PC-3 (cell line): ENCODE measurements at regions not wholly inside any gene's neighbourhood (a gene's known extent, or its start where the extent isn't known, plus 50 kb on each side); places are given as distances from the start of the nearest gene placed in this dataset.

Source experiments
- EZH2 ChIP-seq: fragments of 300-600 bp; sonication (generic); IDR thresholded peaks from one replicate; pipeline ENCODE4 v1.6.1; 2017; ENCODE audit warnings: antibody characterized with exemption, mild to moderate bottlenecking, low read length; ENCODE audit not compliant: unreplicated experiment
- TF ChIP-seq, protein P1 (sequence below): fragments of 300-600 bp; sonication (generic); conservative IDR thresholded peaks from 2 replicates; pipeline ENCODE4 v1.5.1; 2017; ENCODE audit warnings: antibody characterized with exemption, low read depth, mild to moderate bottlenecking, low read length

DNA sequence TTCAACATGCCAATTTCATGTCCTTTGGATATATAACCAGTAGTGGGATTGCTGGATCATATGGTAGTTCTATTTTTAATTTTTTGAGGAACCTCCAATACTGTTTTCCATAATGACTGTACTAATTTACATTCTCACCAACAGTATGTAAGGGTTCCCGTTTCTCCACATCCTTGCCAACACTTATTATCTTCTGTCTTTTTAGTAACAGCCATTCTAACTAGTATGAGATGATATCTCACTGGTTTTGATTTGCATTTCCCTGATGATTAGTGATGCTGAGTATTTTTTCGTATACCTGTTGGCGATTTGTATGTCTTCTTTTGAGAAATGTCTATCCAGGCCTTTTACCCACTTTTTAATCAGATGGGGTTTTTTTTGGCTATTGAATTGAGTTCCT lies 133.5 kb upstream of the MED14 start:
- TF ChIP-seq, protein P1, sequence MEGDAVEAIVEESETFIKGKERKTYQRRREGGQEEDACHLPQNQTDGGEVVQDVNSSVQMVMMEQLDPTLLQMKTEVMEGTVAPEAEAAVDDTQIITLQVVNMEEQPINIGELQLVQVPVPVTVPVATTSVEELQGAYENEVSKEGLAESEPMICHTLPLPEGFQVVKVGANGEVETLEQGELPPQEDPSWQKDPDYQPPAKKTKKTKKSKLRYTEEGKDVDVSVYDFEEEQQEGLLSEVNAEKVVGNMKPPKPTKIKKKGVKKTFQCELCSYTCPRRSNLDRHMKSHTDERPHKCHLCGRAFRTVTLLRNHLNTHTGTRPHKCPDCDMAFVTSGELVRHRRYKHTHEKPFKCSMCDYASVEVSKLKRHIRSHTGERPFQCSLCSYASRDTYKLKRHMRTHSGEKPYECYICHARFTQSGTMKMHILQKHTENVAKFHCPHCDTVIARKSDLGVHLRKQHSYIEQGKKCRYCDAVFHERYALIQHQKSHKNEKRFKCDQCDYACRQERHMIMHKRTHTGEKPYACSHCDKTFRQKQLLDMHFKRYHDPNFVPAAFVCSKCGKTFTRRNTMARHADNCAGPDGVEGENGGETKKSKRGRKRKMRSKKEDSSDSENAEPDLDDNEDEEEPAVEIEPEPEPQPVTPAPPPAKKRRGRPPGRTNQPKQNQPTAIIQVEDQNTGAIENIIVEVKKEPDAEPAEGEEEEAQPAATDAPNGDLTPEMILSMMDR = no peak
- TF ChIP-seq EZH2 = no peak
